HepG2 (cell line): ENCODE measurements at regions not wholly inside any gene's neighbourhood (a gene's known extent, or its start where the extent isn't known, plus 50 kb on each side); places are given as distances from the start of the nearest gene placed in this dataset.

Experiments used
- GABPA ChIP-seq, 2 experiments: IDR thresholded peaks; 2 replicates each; pipeline ENCODE4 v1.6.1; 2011 to 2016; ENCODE audit warnings: low read depth in 2 of 2, low read length in 1 of 2, missing biosample characterization in 1 of 2, missing genetic modification characterization in 1 of 2
- GLI4 ChIP-seq: sonication (generic); formaldehyde crosslinking; IDR thresholded peaks from 2 replicates; pipeline ENCODE4 v1.5.1; 2020; ENCODE audit warnings: missing genetic modification reagents, mild to moderate bottlenecking, moderate library complexity, borderline replicate concordance
- IKZF1 ChIP-seq: fragments of 450-650 bp; IDR thresholded peaks from 2 replicates; pipeline ENCODE4 v1.7.1; 2016
- KLF13 ChIP-seq: sonication (generic); formaldehyde crosslinking; IDR thresholded peaks from 2 replicates; pipeline ENCODE4 v1.4.0; 2020; ENCODE audit warnings: mild to moderate bottlenecking, missing genetic modification reagents
- KLF9 ChIP-seq: IDR thresholded peaks from 2 replicates; pipeline ENCODE4 v1.6.1; 2016; ENCODE audit warnings: low read depth
- MTF1 ChIP-seq: sonication (generic); formaldehyde crosslinking; IDR thresholded peaks from 2 replicates; pipeline ENCODE4 v1.5.0; 2020; ENCODE audit warnings: missing genetic modification reagents
- NR3C1 ChIP-seq: sonication (generic); formaldehyde crosslinking; IDR thresholded peaks from 2 replicates; pipeline ENCODE4 v1.4.0; 2020; ENCODE audit warnings: missing genetic modification reagents
- PHF5A ChIP-seq: IDR thresholded peaks from one replicate; pipeline ENCODE4 v1.6.1; 2018; ENCODE audit warnings: low read depth, missing genetic modification reagents; ENCODE audit not compliant: unreplicated experiment
- SMYD3 ChIP-seq: sonication (generic); formaldehyde crosslinking; IDR thresholded peaks from 2 replicates; pipeline ENCODE4 v1.8.1; 2023; ENCODE audit warnings: mild to moderate bottlenecking, missing genetic modification reagents
- ZFP36L1 ChIP-seq: sonication (generic); formaldehyde crosslinking; IDR thresholded peaks from 2 replicates; pipeline ENCODE4 v1.8.0; 2022; ENCODE audit warnings: mild to moderate bottlenecking, missing genetic modification reagents, moderate library complexity
- ZMYM2 ChIP-seq: sonication (generic); formaldehyde crosslinking; IDR thresholded peaks from 2 replicates; pipeline ENCODE4 v1.8.0; 2022; ENCODE audit warnings: mild to moderate bottlenecking, missing genetic modification reagents
- ZNF124 ChIP-seq: sonication (generic); formaldehyde crosslinking; IDR thresholded peaks from 2 replicates; pipeline ENCODE4 v1.4.0; 2020; ENCODE audit warnings: missing genetic modification reagents
- ZNF496 ChIP-seq: sonication (generic); formaldehyde crosslinking; IDR thresholded peaks from 2 replicates; pipeline ENCODE4 v1.8.1; 2023; ENCODE audit warnings: mild to moderate bottlenecking, moderate library complexity, missing genetic modification reagents; ENCODE audit not compliant: insufficient replicate concordance
- ZNF562 ChIP-seq: sonication (generic); formaldehyde crosslinking; IDR thresholded peaks from 2 replicates; pipeline ENCODE4 v1.8.0; 2022; ENCODE audit warnings: missing genetic modification reagents, borderline replicate concordance
- ZNF7 ChIP-seq: IDR thresholded peaks from 2 replicates; pipeline ENCODE4 v1.6.1; 2016; ENCODE audit warnings: missing biosample characterization, missing genetic modification reagents
- ZSCAN29 ChIP-seq: sonication (generic); formaldehyde crosslinking; conservative IDR thresholded peaks from 2 replicates; pipeline ENCODE4 v1.4.0; 2020; ENCODE audit warnings: mild to moderate bottlenecking, missing genetic modification reagents
- TF ChIP-seq, protein P1 (sequence below): sonication (generic); formaldehyde crosslinking; IDR thresholded peaks from 2 replicates; pipeline ENCODE4 v1.8.0; 2022; ENCODE audit warnings: missing genetic modification reagents, mild to moderate bottlenecking, moderate library complexity, borderline replicate concordance
- TF ChIP-seq, protein P2 (sequence below): sonication (generic); formaldehyde crosslinking; conservative IDR thresholded peaks from 2 replicates; pipeline ENCODE4 v1.4.0; 2020; ENCODE audit warnings: mild to moderate bottlenecking, missing genetic modification reagents, moderate library complexity
- TF ChIP-seq, protein P3 (sequence below): fragments of 450-650 bp; IDR thresholded peaks from 2 replicates; pipeline ENCODE4 v1.6.1; 2016

DNA sequence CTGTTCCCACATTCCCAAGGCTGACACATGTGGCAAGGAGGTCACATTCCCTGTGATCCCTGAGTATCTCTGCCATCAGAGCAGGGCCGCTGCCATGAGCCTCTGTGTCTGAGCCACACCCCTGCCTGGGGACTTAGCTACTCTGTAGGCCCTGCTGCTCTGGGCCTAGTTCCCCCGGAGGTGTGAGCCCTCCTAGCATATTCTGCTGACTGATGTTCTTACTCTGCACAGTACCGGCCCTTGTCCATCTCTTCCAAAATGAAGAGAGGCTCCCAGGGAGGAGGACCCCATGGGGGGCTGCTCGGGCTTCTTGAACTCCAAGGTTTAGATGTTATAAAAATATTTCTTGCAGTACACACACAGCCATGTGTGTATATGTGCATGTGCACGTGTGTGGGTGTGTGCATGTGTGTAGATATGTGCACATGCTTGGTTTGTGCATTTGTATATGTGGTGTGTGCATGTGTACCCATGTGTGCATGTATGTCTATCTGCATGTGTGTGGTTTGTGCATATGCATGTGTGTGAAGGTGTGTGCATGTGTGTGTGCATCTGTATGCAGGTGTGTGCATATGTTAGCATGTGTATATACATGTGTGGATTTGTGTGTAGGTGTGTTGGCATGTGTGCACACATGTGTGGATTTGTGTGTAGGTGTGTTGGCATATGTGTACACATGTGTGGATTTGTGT, 101.2 kb downstream of the ERMARD start (continued):
- no peak for TF ChIP-seq PHF5A
- TF ChIP-seq NR3C1 (CRISPR knock-in tag): no peak
- no peak for TF ChIP-seq ZMYM2
- no peak for TF ChIP-seq GLI4 (CRISPR knock-in tag)
- TF ChIP-seq KLF9 (CRISPR knock-in tag): no peak
- TF ChIP-seq KLF13 (CRISPR knock-in tag): no peak
- peak; percentile 63; the same call in 1 of the 2 replicates for TF ChIP-seq IKZF1
- TF ChIP-seq, protein P1, sequence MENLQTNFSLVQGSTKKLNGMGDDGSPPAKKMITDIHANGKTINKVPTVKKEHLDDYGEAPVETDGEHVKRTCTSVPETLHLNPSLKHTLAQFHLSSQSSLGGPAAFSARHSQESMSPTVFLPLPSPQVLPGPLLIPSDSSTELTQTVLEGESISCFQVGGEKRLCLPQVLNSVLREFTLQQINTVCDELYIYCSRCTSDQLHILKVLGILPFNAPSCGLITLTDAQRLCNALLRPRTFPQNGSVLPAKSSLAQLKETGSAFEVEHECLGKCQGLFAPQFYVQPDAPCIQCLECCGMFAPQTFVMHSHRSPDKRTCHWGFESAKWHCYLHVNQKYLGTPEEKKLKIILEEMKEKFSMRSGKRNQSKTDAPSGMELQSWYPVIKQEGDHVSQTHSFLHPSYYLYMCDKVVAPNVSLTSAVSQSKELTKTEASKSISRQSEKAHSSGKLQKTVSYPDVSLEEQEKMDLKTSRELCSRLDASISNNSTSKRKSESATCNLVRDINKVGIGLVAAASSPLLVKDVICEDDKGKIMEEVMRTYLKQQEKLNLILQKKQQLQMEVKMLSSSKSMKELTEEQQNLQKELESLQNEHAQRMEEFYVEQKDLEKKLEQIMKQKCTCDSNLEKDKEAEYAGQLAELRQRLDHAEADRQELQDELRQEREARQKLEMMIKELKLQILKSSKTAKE (CRISPR knock-in tag): 0 out of 2 replicates have a peak, but pooled peaks have one; percentile 25
- no peak for TF ChIP-seq GABPA (IDR thresholded peaks at IDR 0.05; ENCODE audit: low read depth, low read length)
- no peak for TF ChIP-seq GABPA (CRISPR knock-in tag; IDR thresholded peaks at IDR 0.05; ENCODE audit: low read depth)
- TF ChIP-seq SMYD3 (CRISPR knock-in tag): no peak
- TF ChIP-seq ZNF562 (CRISPR knock-in tag): no peak
- no peak for TF ChIP-seq ZNF496 (CRISPR knock-in tag)
- no peak for TF ChIP-seq ZFP36L1 (CRISPR knock-in tag)
- no peak for TF ChIP-seq MTF1
- no peak for TF ChIP-seq ZNF7
- no peak for TF ChIP-seq ZNF124 (CRISPR knock-in tag)
- TF ChIP-seq, protein P2, sequence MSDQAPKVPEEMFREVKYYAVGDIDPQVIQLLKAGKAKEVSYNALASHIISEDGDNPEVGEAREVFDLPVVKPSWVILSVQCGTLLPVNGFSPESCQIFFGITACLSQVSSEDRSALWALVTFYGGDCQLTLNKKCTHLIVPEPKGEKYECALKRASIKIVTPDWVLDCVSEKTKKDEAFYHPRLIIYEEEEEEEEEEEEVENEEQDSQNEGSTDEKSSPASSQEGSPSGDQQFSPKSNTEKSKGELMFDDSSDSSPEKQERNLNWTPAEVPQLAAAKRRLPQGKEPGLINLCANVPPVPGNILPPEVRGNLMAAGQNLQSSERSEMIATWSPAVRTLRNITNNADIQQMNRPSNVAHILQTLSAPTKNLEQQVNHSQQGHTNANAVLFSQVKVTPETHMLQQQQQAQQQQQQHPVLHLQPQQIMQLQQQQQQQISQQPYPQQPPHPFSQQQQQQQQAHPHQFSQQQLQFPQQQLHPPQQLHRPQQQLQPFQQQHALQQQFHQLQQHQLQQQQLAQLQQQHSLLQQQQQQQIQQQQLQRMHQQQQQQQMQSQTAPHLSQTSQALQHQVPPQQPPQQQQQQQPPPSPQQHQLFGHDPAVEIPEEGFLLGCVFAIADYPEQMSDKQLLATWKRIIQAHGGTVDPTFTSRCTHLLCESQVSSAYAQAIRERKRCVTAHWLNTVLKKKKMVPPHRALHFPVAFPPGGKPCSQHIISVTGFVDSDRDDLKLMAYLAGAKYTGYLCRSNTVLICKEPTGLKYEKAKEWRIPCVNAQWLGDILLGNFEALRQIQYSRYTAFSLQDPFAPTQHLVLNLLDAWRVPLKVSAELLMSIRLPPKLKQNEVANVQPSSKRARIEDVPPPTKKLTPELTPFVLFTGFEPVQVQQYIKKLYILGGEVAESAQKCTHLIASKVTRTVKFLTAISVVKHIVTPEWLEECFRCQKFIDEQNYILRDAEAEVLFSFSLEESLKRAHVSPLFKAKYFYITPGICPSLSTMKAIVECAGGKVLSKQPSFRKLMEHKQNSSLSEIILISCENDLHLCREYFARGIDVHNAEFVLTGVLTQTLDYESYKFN: no peak
- TF ChIP-seq ZSCAN29 (CRISPR knock-in tag): no peak
- TF ChIP-seq, protein P3, sequence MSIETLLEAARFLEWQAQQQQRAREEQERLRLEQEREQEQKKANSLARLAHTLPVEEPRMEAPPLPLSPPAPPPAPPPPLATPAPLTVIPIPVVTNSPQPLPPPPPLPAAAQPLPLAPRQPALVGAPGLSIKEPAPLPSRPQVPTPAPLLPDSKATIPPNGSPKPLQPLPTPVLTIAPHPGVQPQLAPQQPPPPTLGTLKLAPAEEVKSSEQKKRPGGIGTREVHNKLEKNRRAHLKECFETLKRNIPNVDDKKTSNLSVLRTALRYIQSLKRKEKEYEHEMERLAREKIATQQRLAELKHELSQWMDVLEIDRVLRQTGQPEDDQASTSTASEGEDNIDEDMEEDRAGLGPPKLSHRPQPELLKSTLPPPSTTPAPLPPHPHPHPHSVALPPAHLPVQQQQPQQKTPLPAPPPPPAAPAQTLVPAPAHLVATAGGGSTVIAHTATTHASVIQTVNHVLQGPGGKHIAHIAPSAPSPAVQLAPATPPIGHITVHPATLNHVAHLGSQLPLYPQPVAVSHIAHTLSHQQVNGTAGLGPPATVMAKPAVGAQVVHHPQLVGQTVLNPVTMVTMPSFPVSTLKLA: peak; percentile 98
